Neural cell (in vitro differentiated cells): ENCODE measurements at regions not wholly inside any gene's neighbourhood (a gene's known extent, or its start where the extent isn't known, plus 50 kb on each side); places are given as distances from the start of the nearest gene placed in this dataset.

Experiments
- CTCF ChIP-seq: fragments of 450-650 bp; IDR thresholded peaks from 2 replicates; pipeline ENCODE4 v1.5.1; 2014; ENCODE audit warnings: antibody characterized with exemption, mild to moderate bottlenecking, moderate library complexity; ENCODE audit not compliant: poor library complexity, severe bottlenecking
- EP300 ChIP-seq: fragments of 450-650 bp; conservative IDR thresholded peaks from 2 replicates; pipeline ENCODE4 v1.6.1; 2014; ENCODE audit warnings: antibody characterized with exemption, mild to moderate bottlenecking, moderate library complexity; ENCODE audit not compliant: poor library complexity, severe bottlenecking
- EZH2 ChIP-seq: fragments of 200-600, 300-800 bp; shearing (Covaris generic), sonication (generic); IDR thresholded peaks from 2 replicates; pipeline ENCODE4 v1.6.1; 2014; ENCODE audit warnings: antibody characterized with exemption, low read length, borderline replicate concordance, mild to moderate bottlenecking; ENCODE audit not compliant: insufficient read depth, poor library complexity, severe bottlenecking
- MXI1 ChIP-seq: fragments of 450-650 bp; conservative IDR thresholded peaks from 2 replicates; pipeline ENCODE4 v1.6.1; 2014; ENCODE audit warnings: antibody characterized with exemption, mild to moderate bottlenecking; ENCODE audit not compliant: poor library complexity, severe bottlenecking
- POLR2AphosphoS5 ChIP-seq: IDR thresholded peaks from 2 replicates; pipeline ENCODE4 v1.6.1; 2012
- RAD21 ChIP-seq: fragments of 450-650 bp; conservative IDR thresholded peaks from 2 replicates; pipeline ENCODE4 v1.6.1; 2014; ENCODE audit warnings: antibody characterized with exemption, mild to moderate bottlenecking, moderate library complexity
- SMC3 ChIP-seq: fragments of 450-650 bp; conservative IDR thresholded peaks from 2 replicates; pipeline ENCODE4 v1.6.1; 2014; ENCODE audit warnings: antibody characterized with exemption, mild to moderate bottlenecking, moderate library complexity; ENCODE audit not compliant: poor library complexity
- TAF1 ChIP-seq: IDR thresholded peaks from 2 replicates; pipeline ENCODE4 v1.6.1; 2012; ENCODE audit warnings: low read depth

- no peak for TF ChIP-seq SMC3
- TF ChIP-seq CTCF, result no peak
- no peak for TF ChIP-seq TAF1
- TF ChIP-seq POLR2AphosphoS5, result no peak
- no peak for TF ChIP-seq EP300
- no peak for TF ChIP-seq RAD21
- TF ChIP-seq EZH2, result no peak
- TF ChIP-seq MXI1, result no peak
These were observed 281.4 kb downstream of the PAX3 start for GRCh38 chr2:222017252-222017850.
